NCI-H226 (cell line): ENCODE measurements at regions not wholly inside any gene's neighbourhood (a gene's known extent, or its start where the extent isn't known, plus 50 kb on each side); places are given as distances from the start of the nearest gene placed in this dataset.

Source experiments
- DNase-seq: peaks from one replicate; pipeline ENCODE4 v3.0.0-alpha.2; 2015

DNA sequence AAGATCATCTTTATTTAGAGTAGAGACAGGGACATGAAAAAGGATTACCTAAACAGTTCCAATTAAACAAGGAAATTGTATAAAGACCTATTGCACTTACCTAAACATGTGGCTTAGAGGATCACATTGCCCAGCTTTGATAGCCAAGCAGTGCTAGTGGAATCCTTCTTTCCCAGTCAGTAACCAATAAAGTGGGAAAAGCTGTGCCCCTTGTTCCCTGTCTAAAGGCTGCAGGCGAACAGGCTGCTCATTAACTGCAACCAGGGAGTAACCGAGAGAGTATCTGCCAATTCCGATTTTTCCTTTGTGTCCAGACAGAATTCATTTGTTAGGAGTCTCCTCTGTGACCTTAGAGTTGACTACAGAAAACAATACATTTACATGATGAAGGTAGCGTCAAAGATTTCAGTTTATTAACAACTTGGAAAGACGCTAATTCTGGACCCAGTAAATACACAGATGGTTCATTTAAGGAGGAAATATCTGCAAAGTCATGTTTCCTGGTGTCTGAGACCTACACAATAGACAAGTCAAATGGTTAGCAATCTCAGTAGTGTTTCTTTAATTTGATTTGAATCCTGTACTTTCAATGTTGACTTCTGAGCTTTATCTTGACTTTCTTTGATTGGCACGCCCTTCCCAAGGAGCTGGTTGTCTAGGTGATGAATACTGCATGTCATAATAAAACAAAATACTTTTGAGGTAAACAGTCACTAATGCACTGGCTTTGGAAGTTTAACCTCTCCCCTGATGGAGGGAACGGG is 57.3 kb upstream of the MET start:
- peak; percentile 9 for DNase-seq

DNA sequence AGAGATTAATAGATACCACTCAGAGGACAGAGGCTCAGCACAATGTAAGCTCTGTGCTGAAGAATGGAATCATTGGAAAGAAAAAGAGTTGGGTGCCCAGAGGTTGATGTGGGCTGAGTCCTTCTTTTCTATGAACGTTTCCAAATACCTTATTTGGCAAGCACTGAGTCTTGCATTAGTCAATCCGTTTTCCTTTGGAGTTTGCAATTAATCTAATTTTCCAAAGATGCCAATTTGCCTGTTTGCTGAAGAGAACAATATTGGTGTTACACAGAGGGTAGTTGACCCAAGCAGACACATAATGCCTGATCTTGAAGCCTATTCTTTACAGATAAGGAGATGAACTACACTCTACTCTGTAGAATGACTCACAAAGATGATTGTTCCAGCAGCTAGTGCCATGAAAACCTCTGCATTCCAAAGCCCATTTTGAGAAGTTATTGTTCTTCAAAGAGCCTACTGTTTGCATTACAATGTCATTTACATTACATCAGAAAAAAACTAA is 55.4 kb upstream of the MET start:
- peak; percentile 70 for DNase-seq

DNA sequence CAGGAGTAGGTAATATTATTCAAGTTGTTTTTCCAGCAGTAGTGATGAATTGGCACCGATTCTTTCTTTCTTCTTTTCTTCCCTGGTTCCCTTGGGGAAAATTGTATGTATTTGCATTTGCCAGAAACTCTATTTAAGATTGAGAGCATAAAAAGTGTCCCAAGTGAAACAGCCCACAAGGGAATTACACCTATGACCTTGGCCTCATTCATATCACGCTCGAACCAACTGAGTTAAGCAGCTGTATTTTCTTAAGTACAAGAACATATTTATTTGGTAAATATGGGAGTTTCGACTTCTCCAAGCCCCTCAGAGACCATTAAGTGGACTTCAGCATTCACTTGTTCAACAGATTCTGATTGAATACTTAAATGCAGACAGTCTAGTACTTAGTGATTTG is 54.1 kb upstream of the MET start:
- DNase-seq: no peak

DNA sequence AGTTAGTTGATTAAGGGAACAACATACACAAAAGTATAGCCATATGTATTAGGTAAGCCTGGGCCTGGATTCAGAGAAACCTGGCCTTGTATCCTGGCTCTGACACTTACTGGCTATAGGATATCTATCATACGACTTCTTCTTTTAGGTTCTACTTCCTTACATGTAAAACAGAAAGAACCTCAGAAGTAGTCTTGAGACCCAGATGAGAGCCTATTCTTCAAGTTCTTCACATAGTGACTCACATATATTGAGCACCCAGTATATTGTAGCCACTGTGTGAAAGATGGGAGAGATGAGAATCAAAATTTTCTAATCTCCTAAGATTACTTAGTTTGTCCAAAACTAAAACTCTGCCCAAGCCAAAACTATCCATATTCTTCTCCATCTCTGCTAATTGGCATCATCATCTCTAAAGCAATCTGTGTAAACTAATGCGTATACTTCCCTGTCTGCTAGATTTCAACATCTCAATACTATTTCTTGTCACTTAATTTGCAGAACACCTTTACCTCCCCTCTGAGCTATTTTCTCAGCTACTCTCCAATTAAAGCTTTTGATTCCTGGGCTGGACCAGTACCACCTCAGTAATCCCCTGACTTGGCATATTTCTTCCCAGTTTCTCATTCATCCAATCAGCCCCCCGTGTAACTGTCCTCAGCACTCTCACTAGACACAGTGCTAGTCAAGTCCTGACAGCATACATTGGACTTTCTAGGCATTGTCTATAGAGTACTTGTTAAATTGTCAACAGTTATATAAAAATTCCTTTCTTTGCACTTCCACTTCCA is 53.5 kb upstream of the MET start:
- no peak for DNase-seq

DNA sequence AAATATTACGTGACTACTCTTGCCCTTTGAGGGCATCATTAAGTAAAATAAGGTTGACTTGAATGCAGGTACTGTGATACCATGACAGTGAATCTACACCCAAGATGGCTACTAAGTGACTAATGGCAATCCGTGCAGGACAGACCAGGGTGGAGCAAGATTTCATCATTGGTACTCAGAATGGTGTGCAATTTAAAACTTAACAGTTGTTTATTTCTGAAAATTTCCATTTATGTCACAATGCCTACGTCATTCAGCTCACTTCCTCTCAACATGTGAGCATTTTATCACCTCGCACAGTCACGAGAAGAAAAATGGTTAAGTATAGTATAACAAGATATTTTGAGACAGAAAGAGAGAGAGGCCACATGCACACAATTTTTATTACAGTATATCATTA is 50.3 kb upstream of the MET start:
- no peak for DNase-seq
